SK-N-SH treated with all-trans-retinoic acid at 6 μM for 48 hours (cell line): ENCODE measurements at regions not wholly inside any gene's neighbourhood (a gene's known extent, or its start where the extent isn't known, plus 50 kb on each side); places are given as distances from the start of the nearest gene placed in this dataset.
A peak's percentile ranks its signal among the peaks of the same experiment; 100 is the strongest.

Experiments
- ATAC-seq: fragments of 200-7000 bp; cut with Tn5 transposase; 3 replicates; pipeline ENCODE4 v1.9.1; 2020; ENCODE audit warnings: mild to moderate bottlenecking, moderate library complexity
- ARNTL ChIP-seq: fragments of 450-650 bp; formaldehyde crosslinking; IDR thresholded peaks from 2 replicates; pipeline ENCODE4 v1.5.0; 2020; ENCODE audit warnings: low read depth, mild to moderate bottlenecking, moderate library complexity, borderline replicate concordance
- CSDC2 ChIP-seq: fragments of 250-450 bp; sonication (Bioruptor Pico); IDR thresholded peaks from 2 replicates; pipeline ENCODE4 v1.5.0; 2020; ENCODE audit warnings: mild to moderate bottlenecking, moderate library complexity
- ESRRG ChIP-seq: fragments of 250-450 bp; sonication (Bioruptor Pico); IDR thresholded peaks from 2 replicates; pipeline ENCODE4 v1.6.1; 2021; ENCODE audit warnings: mild to moderate bottlenecking
- GLIS3 ChIP-seq: fragments of 250-450 bp; sonication (Bioruptor Pico); IDR thresholded peaks from 2 replicates; pipeline ENCODE4 v1.5.0; 2020; ENCODE audit warnings: mild to moderate bottlenecking, moderate library complexity
- ISL1 ChIP-seq: fragments of 250-450 bp; sonication (Bioruptor Pico); IDR thresholded peaks from 2 replicates; pipeline ENCODE4 v2.1.2; 2022; ENCODE audit warnings: mild to moderate bottlenecking, moderate library complexity
- OSR1 ChIP-seq: fragments of 250-450 bp; sonication (Bioruptor Pico); IDR thresholded peaks from 2 replicates; pipeline ENCODE4 v1.8.0; 2022; ENCODE audit warnings: moderate library complexity, mild to moderate bottlenecking, inconsistent platforms
- POU6F1 ChIP-seq: fragments of 250-450 bp; sonication (Bioruptor Pico); IDR thresholded peaks from 2 replicates; pipeline ENCODE4 v1.8.0; 2021; ENCODE audit warnings: low read depth, mild to moderate bottlenecking, moderate library complexity, borderline replicate concordance
- RARB ChIP-seq: fragments of 250-450 bp; sonication (Bioruptor Pico); IDR thresholded peaks from 2 replicates; pipeline ENCODE4 v1.8.0; 2021; ENCODE audit warnings: mild to moderate bottlenecking, moderate library complexity
- SNAI2 ChIP-seq: fragments of 250-450 bp; sonication (Bioruptor Pico); IDR thresholded peaks from 2 replicates; pipeline ENCODE4 v1.5.0; 2020; ENCODE audit warnings: mild to moderate bottlenecking, moderate library complexity
- TOX ChIP-seq: fragments of 250-450 bp; sonication (Bioruptor Pico); IDR thresholded peaks from 2 replicates; pipeline ENCODE4 v1.8.0; 2021; ENCODE audit warnings: mild to moderate bottlenecking, moderate library complexity, borderline replicate concordance
- ZC3H10 ChIP-seq: fragments of 250-450 bp; sonication (Bioruptor Pico); IDR thresholded peaks from 2 replicates; pipeline ENCODE4 v1.5.1; 2021; ENCODE audit warnings: mild to moderate bottlenecking, moderate library complexity
- ZFP30 ChIP-seq: fragments of 450-650 bp; formaldehyde crosslinking; IDR thresholded peaks from 2 replicates; pipeline ENCODE4 v1.5.0; 2022; ENCODE audit warnings: mild to moderate bottlenecking, moderate library complexity
- ZNF70 ChIP-seq: fragments of 450-650 bp; formaldehyde crosslinking; IDR thresholded peaks from 2 replicates; pipeline ENCODE4 v1.5.0; 2020; ENCODE audit warnings: mild to moderate bottlenecking, moderate library complexity
- ZNF8 ChIP-seq: fragments of 450-650 bp; formaldehyde crosslinking; IDR thresholded peaks from 2 replicates; pipeline ENCODE4 v1.5.0; 2020; ENCODE audit warnings: mild to moderate bottlenecking, moderate library complexity
- TF ChIP-seq, protein P1 (sequence below): fragments of 250-450 bp; sonication (Bioruptor Pico); IDR thresholded peaks from 2 replicates; pipeline ENCODE4 v1.8.0; 2020; ENCODE audit warnings: mild to moderate bottlenecking, moderate library complexity, borderline replicate concordance
- TF ChIP-seq, protein P2 (sequence below): fragments of 250-450 bp; sonication (Bioruptor Pico); IDR thresholded peaks from 2 replicates; pipeline ENCODE4 v1.5.0; 2020; ENCODE audit warnings: mild to moderate bottlenecking, moderate library complexity

DNA sequence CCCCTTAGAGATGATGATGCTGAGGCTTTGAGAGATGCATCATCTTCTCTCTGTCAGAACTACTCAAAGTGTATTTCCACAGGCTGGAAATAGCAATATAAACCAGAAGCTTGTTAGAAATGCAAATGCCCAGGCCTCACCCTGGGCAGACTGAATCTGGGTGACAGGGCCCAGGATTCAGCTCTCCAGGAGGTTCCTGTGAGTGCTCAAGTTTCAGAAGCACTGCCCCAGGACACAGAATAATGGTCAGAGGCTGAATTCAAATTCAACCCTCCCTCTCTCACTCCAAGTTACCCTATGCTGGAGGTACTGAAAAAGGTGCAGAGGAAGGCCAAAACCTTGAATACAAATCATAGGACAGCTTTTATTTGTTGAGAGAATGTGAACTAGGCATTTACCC is 98.5 kb upstream of the NGF start:
- TF ChIP-seq ESRRG (CRISPR knock-in tag) (no peak), ARNTL (CRISPR knock-in tag) (no peak), SNAI2 (CRISPR knock-in tag) (no peak), OSR1 (CRISPR knock-in tag) (no peak), ZNF8 (CRISPR knock-in tag) (no peak)
- TF ChIP-seq, protein P1, sequence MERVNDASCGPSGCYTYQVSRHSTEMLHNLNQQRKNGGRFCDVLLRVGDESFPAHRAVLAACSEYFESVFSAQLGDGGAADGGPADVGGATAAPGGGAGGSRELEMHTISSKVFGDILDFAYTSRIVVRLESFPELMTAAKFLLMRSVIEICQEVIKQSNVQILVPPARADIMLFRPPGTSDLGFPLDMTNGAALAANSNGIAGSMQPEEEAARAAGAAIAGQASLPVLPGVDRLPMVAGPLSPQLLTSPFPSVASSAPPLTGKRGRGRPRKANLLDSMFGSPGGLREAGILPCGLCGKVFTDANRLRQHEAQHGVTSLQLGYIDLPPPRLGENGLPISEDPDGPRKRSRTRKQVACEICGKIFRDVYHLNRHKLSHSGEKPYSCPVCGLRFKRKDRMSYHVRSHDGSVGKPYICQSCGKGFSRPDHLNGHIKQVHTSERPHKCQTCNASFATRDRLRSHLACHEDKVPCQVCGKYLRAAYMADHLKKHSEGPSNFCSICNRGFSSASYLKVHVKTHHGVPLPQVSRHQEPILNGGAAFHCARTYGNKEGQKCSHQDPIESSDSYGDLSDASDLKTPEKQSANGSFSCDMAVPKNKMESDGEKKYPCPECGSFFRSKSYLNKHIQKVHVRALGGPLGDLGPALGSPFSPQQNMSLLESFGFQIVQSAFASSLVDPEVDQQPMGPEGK (CRISPR knock-in tag) = no peak
- TF ChIP-seq, protein P2, sequence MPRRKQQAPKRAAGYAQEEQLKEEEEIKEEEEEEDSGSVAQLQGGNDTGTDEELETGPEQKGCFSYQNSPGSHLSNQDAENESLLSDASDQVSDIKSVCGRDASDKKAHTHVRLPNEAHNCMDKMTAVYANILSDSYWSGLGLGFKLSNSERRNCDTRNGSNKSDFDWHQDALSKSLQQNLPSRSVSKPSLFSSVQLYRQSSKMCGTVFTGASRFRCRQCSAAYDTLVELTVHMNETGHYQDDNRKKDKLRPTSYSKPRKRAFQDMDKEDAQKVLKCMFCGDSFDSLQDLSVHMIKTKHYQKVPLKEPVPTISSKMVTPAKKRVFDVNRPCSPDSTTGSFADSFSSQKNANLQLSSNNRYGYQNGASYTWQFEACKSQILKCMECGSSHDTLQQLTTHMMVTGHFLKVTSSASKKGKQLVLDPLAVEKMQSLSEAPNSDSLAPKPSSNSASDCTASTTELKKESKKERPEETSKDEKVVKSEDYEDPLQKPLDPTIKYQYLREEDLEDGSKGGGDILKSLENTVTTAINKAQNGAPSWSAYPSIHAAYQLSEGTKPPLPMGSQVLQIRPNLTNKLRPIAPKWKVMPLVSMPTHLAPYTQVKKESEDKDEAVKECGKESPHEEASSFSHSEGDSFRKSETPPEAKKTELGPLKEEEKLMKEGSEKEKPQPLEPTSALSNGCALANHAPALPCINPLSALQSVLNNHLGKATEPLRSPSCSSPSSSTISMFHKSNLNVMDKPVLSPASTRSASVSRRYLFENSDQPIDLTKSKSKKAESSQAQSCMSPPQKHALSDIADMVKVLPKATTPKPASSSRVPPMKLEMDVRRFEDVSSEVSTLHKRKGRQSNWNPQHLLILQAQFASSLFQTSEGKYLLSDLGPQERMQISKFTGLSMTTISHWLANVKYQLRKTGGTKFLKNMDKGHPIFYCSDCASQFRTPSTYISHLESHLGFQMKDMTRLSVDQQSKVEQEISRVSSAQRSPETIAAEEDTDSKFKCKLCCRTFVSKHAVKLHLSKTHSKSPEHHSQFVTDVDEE = no peak
- ATAC-seq = peak; percentile 28; the same call in 2 of the 3 replicates

DNA sequence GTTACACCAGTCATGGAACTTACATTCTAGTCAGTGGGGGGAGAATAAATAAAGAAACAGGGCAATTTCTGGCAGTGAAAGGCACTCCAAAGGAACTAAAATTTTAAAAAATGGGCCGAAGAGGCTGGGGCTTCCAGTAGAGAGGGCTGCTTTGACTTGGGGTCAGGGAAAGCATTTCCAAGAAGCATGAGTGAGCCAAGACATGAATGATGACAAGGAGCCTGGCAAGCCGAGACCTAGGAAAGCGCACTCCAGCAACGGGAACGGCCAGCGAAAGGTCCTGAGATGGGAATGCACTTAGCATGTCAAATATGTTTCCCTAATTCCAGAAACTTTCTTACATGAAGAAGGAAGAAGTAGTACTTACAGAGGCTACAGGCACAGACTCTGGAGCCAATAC is 95.4 kb upstream of the NGF start:
- no peak for ATAC-seq
- TF ChIP-seq, protein P2 = no peak
- TF ChIP-seq CSDC2 (no peak), ZNF70 (no peak), GLIS3 (CRISPR knock-in tag) (no peak), ZC3H10 (CRISPR knock-in tag) (no peak), TOX (CRISPR knock-in tag) (no peak), ARNTL (CRISPR knock-in tag) (no peak)
- TF ChIP-seq, all 23 proteins: peak for 0

GRCh38 chr1:115432061-115432460 is 94.0 kb upstream of the NGF start:
- ATAC-seq = no peak
- no peak for TF ChIP-seq POU6F1 (CRISPR knock-in tag)
- no peak for TF ChIP-seq SNAI2 (CRISPR knock-in tag)
- TF ChIP-seq OSR1 (CRISPR knock-in tag) = no peak
- no peak for TF ChIP-seq ISL1 (CRISPR knock-in tag)
- no peak for TF ChIP-seq ZFP30 (CRISPR knock-in tag)
- TF ChIP-seq GLIS3 (CRISPR knock-in tag) = no peak
- TF ChIP-seq, protein P2 = no peak
- TF ChIP-seq ARNTL (CRISPR knock-in tag) = no peak
- TF ChIP-seq RARB (CRISPR knock-in tag) = no peak
- TF ChIP-seq, protein P1 (CRISPR knock-in tag) = no peak
- TF ChIP-seq, all 23 proteins: peak for 0
